ENCODE measurements at regions not wholly inside any gene's neighbourhood (a gene's known extent, or its start where the extent isn't known, plus 50 kb on each side); places are given as distances from the start of the nearest gene placed in this dataset.

DNA sequence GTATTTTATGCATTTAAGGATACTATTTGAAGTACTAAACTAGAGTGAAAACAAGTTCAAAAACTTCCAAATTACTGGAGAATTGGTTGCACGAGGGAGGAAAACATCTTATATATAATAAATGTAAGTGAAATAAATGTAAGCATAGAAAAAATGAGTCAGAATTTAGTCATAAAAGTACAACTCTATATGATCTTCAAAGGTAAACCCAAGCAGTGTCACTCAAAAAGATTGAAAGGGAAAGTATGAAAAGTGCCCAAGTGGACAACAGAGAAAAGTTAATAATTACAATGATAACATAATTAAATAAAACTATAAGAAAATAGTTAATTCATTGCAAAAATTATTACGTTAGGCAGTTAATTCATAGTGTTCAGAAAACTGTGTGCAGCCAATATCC is 2288.5 kb upstream of the C9orf72 start:
- no peaks in the 10 kb centered on the region for H3K36me3 Mint-ChIP-seq
- no peaks in the 10 kb centered on the region for H3K27me3 Mint-ChIP-seq
- no peak overlapping the region for H3K27ac Mint-ChIP-seq
- no peak overlapping the region for H3K4me3 Mint-ChIP-seq
- peaks cover 0 to 1% (median 0%) of the 10 kb centered on the region in 3 donors for H3K9me3 Mint-ChIP-seq
- no peaks in the 10 kb centered on the region for H3K4me1 Mint-ChIP-seq

DNA sequence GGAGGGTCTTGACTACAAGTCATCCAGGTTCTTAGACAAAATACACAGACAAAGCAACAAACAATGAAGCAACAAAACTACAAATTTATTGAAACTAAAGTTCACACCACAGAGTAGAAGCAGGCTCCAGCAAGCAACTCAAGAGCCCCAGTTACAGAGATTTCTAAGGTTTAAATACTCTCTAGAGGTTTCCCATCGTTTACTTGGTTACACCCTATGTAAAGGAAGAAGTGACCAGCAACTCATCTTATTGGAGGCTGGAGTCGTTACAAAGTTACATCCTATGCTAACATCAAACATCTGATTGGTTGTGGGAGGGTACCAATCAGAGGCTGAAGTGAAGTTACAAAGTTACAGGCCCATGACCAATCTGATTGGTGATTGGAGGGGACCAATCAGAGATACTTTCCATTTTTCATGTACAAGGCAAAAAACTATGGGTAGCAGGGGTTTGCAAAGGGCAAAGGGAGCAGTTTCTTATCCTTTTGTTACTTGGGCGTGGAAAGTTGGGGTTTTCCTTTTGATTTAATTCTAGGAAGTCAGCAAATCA is 2292.6 kb upstream of the C9orf72 start:
- Mint-ChIP-seq H3K4me1 (peaks cover 0 to 2% (median 0%) of the 10 kb centered on the region in 3 donors), H3K9me3 (peaks cover 0 to 3% (median 2%) of the 10 kb centered on the region in 3 donors), H3K4me3 (no peak overlapping the region), H3K27me3 (no peaks in the 10 kb centered on the region), H3K27ac (no peak overlapping the region), H3K36me3 (no peaks in the 10 kb centered on the region)

DNA sequence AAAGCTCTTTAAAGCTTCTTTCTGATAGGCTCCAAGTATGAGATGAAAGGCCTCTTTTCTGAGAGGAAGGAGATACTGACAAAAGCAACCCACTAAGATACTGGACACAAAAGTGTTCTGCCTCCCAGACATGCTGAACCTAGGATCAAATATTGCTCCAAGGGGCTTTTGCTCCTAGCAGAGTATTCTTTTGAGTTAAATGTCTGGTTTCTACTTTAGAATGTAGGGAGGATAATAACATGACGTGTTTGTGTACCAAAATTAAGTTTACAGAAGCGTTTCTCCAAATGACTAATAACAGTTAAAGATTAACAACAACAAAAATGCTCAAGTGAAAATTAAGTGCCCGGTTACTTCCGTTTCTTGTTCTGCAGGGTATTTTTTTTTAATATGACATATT is 2293.3 kb upstream of the C9orf72 start:
- Mint-ChIP-seq H3K27ac (no peak overlapping the region), H3K36me3 (no peaks in the 10 kb centered on the region), H3K4me1 (peaks cover 0 to 2% (median 0%) of the 10 kb centered on the region in 3 donors), H3K9me3 (peaks cover 0 to 3% (median 2%) of the 10 kb centered on the region in 3 donors), H3K4me3 (no peak overlapping the region), H3K27me3 (no peaks in the 10 kb centered on the region)

DNA sequence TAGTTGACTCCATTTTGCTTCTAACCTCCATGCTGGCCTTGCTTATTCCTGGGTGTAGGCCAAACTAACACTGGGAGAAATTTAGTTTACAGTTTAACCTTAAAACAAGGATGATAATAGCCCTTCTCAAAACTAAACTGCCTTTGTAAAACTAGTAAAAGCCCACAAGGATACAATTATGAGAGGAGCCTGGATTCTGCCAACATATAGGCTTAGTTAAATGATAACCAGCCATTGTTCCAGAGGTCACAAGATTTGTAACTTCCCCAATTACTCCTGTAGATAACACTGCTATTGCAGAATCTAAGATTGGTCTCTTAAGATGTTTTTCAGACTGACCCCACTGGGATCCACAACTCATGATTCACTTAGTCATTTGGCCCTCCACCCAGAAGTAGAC is 2300.3 kb upstream of the C9orf72 start:
- H3K36me3 Mint-ChIP-seq: no peaks in the 10 kb centered on the region
- no peak overlapping the region for H3K27ac Mint-ChIP-seq
- H3K4me1 Mint-ChIP-seq: peaks cover 0 to 2% (median 0%) of the 10 kb centered on the region in 3 donors
- H3K4me3 Mint-ChIP-seq: no peak overlapping the region
- no peaks in the 10 kb centered on the region for H3K27me3 Mint-ChIP-seq
- H3K9me3 Mint-ChIP-seq: peaks cover 0 to 3% (median 2%) of the 10 kb centered on the region in 3 donors

DNA sequence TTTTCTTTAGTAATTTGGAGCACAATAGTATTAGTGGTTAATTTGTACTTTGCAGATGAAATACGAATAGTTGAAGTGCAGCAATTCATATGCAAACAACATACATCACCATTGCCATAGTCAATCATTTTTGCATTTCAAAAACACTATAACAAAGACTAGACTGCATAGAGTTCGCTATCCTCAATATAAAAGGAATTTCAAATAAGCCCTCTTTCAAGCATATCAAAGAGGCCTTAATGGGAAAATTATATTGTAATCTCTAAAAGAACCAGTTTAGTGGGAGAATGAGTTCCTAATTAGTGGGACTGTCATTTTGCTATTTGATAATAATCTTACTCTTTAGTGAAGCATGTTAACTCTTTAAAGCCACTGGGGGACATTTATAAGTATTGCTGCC is 2302.3 kb upstream of the C9orf72 start:
- H3K9me3 Mint-ChIP-seq: peaks cover 0 to 2% (median 0%) of the 10 kb centered on the region in 3 donors
- no peaks in the 10 kb centered on the region for H3K36me3 Mint-ChIP-seq
- no peaks in the 10 kb centered on the region for H3K27me3 Mint-ChIP-seq
- H3K27ac Mint-ChIP-seq: no peak overlapping the region
- H3K4me3 Mint-ChIP-seq: no peak overlapping the region
- no peaks in the 10 kb centered on the region for H3K4me1 Mint-ChIP-seq

DNA sequence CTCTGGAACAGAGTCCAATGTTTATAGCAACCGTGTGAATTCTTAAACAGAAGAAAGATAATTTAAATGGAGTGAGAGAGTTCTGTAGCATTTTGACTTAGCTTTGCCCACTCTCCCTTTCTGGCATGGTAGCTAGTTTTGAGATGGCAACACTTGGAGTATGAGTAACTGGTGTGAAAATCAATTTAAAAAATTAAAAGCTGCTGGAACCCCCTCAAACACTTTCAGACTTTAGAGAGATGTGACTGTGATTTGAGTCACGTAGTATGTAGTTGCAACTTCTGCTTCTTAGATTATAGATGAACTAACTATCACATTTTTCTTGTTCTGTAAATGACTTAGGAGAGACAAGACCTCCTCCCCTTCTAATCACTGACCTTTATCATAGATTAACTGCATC is 2309.5 kb upstream of the C9orf72 start:
- no peaks in the 10 kb centered on the region for H3K4me1 Mint-ChIP-seq
- H3K9me3 Mint-ChIP-seq: peaks cover 3 to 12% (median 5%) of the 10 kb centered on the region in 3 donors
- no peak overlapping the region for H3K27ac Mint-ChIP-seq
- no peak overlapping the region for H3K4me3 Mint-ChIP-seq
- H3K27me3 Mint-ChIP-seq: no peaks in the 10 kb centered on the region
- H3K36me3 Mint-ChIP-seq: no peaks in the 10 kb centered on the region

DNA sequence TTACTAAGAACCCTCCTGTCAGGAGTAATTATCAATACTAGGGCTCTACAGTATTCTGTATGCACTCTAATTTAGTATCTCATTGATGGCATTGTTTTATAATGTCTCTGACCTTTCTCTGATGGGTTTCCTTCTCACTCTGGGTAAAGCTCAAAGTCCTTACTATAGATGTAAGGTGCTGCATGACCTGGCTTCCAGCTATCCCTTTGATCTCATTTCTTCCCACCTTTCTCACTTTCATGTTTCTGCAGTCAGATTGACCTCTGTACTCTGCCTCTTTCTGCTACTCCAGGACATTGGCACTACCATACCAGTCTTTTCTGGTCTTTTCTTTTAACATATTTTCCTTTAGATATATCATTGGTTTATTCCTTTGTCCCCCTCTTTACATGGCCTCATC is 2332.8 kb upstream of the C9orf72 start:
- Mint-ChIP-seq H3K4me1 (no peaks in the 10 kb centered on the region), H3K27me3 (no peaks in the 10 kb centered on the region), H3K4me3 (no peak overlapping the region), H3K9me3 (peaks cover 0 to 5% (median 3%) of the 10 kb centered on the region in 3 donors), H3K36me3 (no peaks in the 10 kb centered on the region), H3K27ac (no peak overlapping the region)

DNA sequence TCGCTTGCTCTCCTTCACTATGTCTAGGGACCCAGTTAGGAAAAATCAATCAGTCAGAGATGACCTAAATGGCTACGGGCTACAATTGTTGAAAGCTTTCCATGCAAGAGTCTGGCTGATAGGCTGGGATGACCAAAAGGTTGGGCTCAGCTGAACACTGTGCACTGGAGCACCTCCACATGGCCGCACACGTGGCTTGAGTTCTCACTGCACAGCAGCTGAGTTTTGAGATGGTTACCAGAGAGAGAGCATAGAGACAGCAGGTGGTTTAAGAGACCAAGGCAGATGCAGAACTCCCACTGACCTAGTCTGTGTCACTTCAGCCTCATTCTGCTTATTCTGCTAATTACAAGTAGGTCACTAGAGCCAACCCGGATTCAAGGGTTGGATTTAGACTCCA is 2354.8 kb upstream of the C9orf72 start:
- H3K36me3 Mint-ChIP-seq: no peaks in the 10 kb centered on the region
- H3K27ac Mint-ChIP-seq: no peak overlapping the region
- H3K4me3 Mint-ChIP-seq: no peak overlapping the region
- no peaks in the 10 kb centered on the region for H3K4me1 Mint-ChIP-seq
- H3K9me3 Mint-ChIP-seq: peaks cover 0 to 6% (median 3%) of the 10 kb centered on the region in 3 donors
- no peaks in the 10 kb centered on the region for H3K27me3 Mint-ChIP-seq

DNA sequence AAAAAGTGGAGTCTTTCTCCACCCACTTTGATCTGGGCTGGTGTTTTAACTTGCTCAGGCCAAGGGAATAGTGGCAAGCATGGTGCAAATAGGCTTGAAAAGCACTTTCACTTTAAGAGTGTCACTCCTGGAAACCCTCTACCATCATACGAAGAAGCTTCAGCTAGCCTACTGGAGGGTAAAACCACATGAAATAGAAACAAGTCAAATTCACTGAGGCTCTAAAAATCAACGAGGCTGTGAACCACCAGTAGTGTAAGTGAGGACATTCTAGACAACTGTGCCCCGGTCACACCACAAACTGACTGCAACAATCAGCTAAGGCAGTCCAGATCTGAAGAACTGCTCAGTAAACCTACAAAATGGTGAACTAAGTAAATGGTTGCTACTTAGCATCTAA is 2366.3 kb upstream of the C9orf72 start:
- Mint-ChIP-seq H3K36me3 (no peaks in the 10 kb centered on the region), H3K27me3 (no peaks in the 10 kb centered on the region), H3K27ac (no peak overlapping the region), H3K4me3 (no peak overlapping the region), H3K9me3 (peaks cover 5 to 27% (median 10%) of the 10 kb centered on the region in 3 donors), H3K4me1 (no peaks in the 10 kb centered on the region)

DNA sequence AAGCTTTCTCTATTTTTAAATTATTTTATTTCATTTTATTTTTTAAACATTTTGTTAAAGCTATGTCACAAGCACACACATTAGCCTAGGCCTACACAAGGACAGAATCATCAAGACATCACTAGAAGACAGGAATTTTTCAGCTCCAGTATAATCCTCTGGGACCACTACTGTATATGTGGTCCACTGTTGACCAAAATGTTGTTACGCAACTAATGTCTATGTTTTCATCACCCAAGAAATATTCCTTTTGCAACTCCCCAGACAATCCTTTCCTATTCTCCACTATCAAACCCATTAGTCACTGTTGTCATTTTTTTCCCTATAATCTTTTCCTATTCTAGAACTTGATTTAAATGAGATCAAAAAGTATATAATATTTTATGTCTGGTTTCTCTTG is 2371.7 kb upstream of the C9orf72 start:
- no peak overlapping the region for H3K4me3 Mint-ChIP-seq
- peaks cover 0 to 13% (median 3%) of the 10 kb centered on the region in 3 donors for H3K9me3 Mint-ChIP-seq
- no peaks in the 10 kb centered on the region for H3K4me1 Mint-ChIP-seq
- no peaks in the 10 kb centered on the region for H3K27me3 Mint-ChIP-seq
- H3K36me3 Mint-ChIP-seq: peaks cover 1% of the 10 kb centered on the region
- H3K27ac Mint-ChIP-seq: no peak overlapping the region

DNA sequence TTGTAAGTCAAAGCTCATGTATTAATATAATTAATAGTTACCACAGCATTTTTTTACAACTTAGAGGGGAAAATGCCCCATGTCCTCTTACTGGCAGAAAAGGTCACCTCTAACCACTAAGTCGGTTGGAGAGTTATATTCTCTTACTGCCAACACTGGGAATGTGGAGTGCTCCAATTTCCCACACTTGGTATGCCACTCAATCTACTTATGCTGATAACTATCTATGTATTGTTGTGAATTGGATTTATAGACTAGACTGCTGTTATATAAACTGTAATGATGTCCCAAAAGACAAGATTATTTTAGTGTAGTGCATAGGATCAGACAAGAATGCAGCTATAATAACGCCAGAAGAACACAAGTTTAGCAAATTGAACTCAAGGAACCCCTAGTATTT is 2385.2 kb upstream of the C9orf72 start:
- Mint-ChIP-seq H3K27ac (no peak overlapping the region), H3K9me3 (peaks cover 0 to 8% (median under 1%) of the 10 kb centered on the region in 3 donors), H3K4me3 (no peak overlapping the region), H3K27me3 (no peaks in the 10 kb centered on the region), H3K36me3 (no peaks in the 10 kb centered on the region), H3K4me1 (no peaks in the 10 kb centered on the region)

DNA sequence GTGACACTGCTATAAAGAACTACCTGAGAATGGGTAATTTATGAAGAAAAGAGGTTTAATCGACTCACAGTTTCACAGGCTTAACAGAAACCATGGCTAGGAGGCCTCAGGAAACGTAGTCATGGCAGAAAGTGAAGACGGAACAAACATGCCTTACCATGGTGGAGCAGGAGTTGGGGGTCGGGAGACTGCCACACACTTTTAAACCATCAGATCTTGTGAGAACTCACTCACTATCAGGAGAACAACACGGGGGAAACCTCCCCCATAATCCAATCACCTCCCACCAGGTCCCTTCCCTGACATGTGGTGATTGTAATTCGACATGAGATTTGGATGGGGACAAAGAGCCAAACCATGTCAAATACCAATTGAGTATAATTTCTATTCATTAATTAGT is 2392.6 kb upstream of the C9orf72 start:
- Mint-ChIP-seq H3K9me3 (peaks cover 0 to 8% (median 2%) of the 10 kb centered on the region in 3 donors), H3K27me3 (no peaks in the 10 kb centered on the region), H3K36me3 (no peaks in the 10 kb centered on the region), H3K4me3 (no peak overlapping the region), H3K4me1 (no peaks in the 10 kb centered on the region), H3K27ac (no peak overlapping the region)

DNA sequence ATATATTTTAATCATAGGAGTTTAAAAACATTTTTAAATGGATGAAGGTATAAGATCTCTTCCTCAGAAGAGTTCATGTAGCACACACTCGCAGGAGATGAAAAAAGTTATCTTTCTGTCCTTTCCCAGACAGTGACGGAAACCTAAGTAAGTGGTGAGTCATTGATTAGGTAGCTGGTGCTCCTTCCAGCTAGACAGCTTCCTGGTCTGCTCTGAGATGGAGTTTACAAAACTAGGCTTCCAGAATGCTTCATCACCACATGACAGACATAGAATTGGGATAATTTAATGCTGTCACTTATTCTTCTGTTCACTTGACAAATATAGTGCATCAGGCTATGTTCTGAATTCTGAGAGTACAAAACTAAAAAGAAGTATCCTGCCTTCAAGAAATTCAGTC is 2393.0 kb upstream of the C9orf72 start:
- Mint-ChIP-seq H3K4me1 (no peaks in the 10 kb centered on the region), H3K9me3 (peaks cover 0 to 8% (median 2%) of the 10 kb centered on the region in 3 donors), H3K4me3 (no peak overlapping the region), H3K27ac (no peak overlapping the region), H3K36me3 (no peaks in the 10 kb centered on the region), H3K27me3 (no peaks in the 10 kb centered on the region)

DNA sequence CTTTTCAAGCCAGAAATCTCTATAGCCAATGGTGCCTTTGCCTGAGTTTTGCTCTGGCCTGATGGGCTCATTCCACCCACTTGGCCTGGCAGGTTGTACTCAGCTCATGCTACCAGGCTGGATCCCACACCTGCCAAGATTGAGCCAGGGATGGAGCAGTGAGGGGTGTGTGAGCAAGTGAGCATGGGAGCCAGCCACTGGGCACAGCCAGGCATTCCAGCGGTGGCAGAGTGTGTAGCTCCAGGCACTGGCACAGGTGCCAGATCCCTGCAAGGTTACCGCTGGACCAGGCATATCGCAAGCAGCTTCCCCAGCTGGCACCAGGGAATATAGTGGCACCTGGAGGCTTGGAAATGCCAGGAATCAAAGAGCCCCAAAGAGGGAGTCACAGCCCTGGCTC is 2395.6 kb upstream of the C9orf72 start:
- Mint-ChIP-seq H3K36me3 (no peaks in the 10 kb centered on the region), H3K4me3 (no peak overlapping the region), H3K27ac (no peak overlapping the region), H3K4me1 (no peaks in the 10 kb centered on the region), H3K9me3 (peaks cover 0 to 6% (median 2%) of the 10 kb centered on the region in 3 donors), H3K27me3 (no peaks in the 10 kb centered on the region)

DNA sequence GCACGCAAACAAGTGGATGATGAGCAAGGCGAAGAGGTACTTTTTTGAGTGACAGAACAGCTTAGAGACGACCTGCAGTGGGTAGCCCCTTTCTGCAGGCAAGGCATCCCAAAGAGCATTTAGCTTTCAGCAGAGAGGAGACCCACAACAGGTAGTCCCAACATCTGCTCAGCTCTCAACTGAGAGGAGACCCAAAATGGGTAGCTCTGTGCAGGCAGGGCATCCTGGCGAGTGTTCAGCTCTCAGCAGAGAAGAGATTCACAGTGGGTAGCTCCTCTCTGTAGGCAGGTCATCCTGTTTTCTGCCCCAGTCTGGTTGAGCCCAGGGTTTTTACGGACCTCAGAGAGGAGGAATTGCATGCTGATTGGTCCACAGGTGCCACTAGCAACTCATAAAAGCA is 2396.1 kb upstream of the C9orf72 start:
- Mint-ChIP-seq H3K27ac (no peak overlapping the region), H3K36me3 (no peaks in the 10 kb centered on the region), H3K4me1 (no peaks in the 10 kb centered on the region), H3K4me3 (no peak overlapping the region), H3K9me3 (peaks cover 0 to 6% (median 2%) of the 10 kb centered on the region in 3 donors), H3K27me3 (no peaks in the 10 kb centered on the region)

DNA sequence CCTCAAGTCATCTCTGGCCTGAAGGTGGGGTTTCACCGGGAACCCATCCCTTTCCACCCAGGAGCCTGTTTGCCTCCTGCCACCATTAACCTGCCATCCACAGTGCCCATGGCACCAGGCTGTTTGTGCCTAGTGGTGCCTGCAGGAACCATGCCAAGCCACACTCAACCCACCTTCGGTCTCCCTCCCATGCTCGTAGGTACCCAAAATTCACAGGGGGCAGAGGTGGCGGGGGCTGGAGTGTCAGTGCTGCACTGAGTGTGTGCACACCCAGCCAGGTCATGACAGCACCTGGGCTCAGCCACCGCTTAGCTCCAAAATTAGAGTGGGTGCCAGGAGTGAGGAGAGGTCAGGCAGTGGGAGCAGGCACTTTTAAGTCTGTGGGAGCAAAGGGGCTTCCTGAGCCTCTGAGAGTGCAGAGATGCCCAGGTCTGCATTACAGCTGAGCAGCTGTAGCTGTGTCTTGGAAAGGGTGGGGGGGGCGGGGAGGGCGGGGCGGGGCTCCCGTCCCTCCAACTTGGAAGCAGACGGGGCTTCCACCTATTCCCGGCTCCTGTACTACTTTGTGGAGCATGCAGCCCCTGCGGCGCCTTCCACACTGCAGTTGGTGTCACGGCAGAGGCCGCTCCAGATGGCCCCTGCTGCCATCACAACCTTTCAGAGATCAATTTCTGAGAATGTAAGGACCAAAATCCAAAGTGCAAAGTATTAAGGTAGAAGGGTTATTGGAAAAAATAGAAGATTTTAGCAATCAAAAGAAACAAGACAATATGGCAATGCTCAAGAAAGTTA is 2396.8 kb upstream of the C9orf72 start:
- no peak overlapping the region for H3K27ac Mint-ChIP-seq
- H3K4me1 Mint-ChIP-seq: no peaks in the 10 kb centered on the region
- H3K27me3 Mint-ChIP-seq: no peaks in the 10 kb centered on the region
- H3K4me3 Mint-ChIP-seq: no peak overlapping the region
- H3K9me3 Mint-ChIP-seq: peaks cover 0 to 6% (median 2%) of the 10 kb centered on the region in 3 donors
- H3K36me3 Mint-ChIP-seq: no peaks in the 10 kb centered on the region

All from IgD-negative memory B cell (primary cell).